Astrocyte of the spinal cord (primary cell): ENCODE measurements at regions not wholly inside any gene's neighbourhood (a gene's known extent, or its start where the extent isn't known, plus 50 kb on each side); places are given as distances from the start of the nearest gene placed in this dataset.

Source experiments
- DNase-seq: peaks from one replicate; pipeline ENCODE4 v3.0.0; 2011; ENCODE audit warnings: low read depth, low spot score
- H3K4me3 ChIP-seq: 2 replicates; pipeline ENCODE4 v1.5.1; 2011; ENCODE audit warnings: low read depth, mild to moderate bottlenecking, low read length, moderate library complexity
- in situ Hi-C: cut with HindIII; loops from 2 replicates; pipeline ENCODE4 v1.10.0; 2017; ENCODE audit warnings: low sequenced_read_pairs
- TF ChIP-seq, protein P1 (sequence below): IDR thresholded peaks from 2 replicates; pipeline ENCODE4 v1.5.1; 2012; ENCODE audit warnings: low read depth, mild to moderate bottlenecking, low read length, inconsistent platforms

GRCh38 chr4:126097155-126097799, 782.5 kb downstream of the FAT4 start:
- in situ Hi-C loops: no loop called here
- TF ChIP-seq, protein P1, sequence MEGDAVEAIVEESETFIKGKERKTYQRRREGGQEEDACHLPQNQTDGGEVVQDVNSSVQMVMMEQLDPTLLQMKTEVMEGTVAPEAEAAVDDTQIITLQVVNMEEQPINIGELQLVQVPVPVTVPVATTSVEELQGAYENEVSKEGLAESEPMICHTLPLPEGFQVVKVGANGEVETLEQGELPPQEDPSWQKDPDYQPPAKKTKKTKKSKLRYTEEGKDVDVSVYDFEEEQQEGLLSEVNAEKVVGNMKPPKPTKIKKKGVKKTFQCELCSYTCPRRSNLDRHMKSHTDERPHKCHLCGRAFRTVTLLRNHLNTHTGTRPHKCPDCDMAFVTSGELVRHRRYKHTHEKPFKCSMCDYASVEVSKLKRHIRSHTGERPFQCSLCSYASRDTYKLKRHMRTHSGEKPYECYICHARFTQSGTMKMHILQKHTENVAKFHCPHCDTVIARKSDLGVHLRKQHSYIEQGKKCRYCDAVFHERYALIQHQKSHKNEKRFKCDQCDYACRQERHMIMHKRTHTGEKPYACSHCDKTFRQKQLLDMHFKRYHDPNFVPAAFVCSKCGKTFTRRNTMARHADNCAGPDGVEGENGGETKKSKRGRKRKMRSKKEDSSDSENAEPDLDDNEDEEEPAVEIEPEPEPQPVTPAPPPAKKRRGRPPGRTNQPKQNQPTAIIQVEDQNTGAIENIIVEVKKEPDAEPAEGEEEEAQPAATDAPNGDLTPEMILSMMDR: no peak
- DNase-seq: no peak
- H3K4me3 ChIP-seq: no peak overlapping the region

GRCh38 chr4:126106658-126107057, 791.9 kb downstream of the FAT4 start:
- TF ChIP-seq, protein P1: peak; percentile 22
- in situ Hi-C loops: no loop called here
- no peak for DNase-seq
- H3K4me3 ChIP-seq: no peak overlapping the region

GRCh38 chr4:126109836-126110235, 795.1 kb downstream of the FAT4 start:
- in situ Hi-C loops: no loop called here
- DNase-seq: no peak
- TF ChIP-seq, protein P1: no peak

GRCh38 chr4:126113058-126113457, 798.3 kb downstream of the FAT4 start:
- H3K4me3 ChIP-seq: no peak overlapping the region
- TF ChIP-seq, protein P1: no peak
- DNase-seq: no peak
- in situ Hi-C loops: no loop called here

More at GRCh38 chr4:126109836-126110235, 795.1 kb downstream of the FAT4 start:
- H3K4me3 ChIP-seq: no peak overlapping the region

GRCh38 chr4:126123611-126124325, 809.0 kb downstream of the FAT4 start:
- in situ Hi-C loops: no loop called here
- peak; percentile 17 for DNase-seq
- TF ChIP-seq, protein P1: no peak
- no peak overlapping the region for H3K4me3 ChIP-seq

- TF ChIP-seq, protein P1: no peak
- H3K4me3 ChIP-seq: no peak overlapping the region
- no peak for DNase-seq
- in situ Hi-C loops: no loop called here
Measured at GRCh38 chr4:126124818-126125217, 810.1 kb downstream of the FAT4 start.
